HG02981 (cell line): ENCODE measurements at regions not wholly inside any gene's neighbourhood (a gene's known extent, or its start where the extent isn't known, plus 50 kb on each side); places are given as distances from the start of the nearest gene placed in this dataset.
"Not testable (repeated sequence)": the region's sequence is repeated elsewhere in the genome, so short reads cannot be mapped to it uniquely, and the experiment has no call there.

ENCODE experiments used
- ATAC-seq: cut with Tn5 transposase; IDR thresholded peaks from one replicate; pipeline ENCODE4 v1.9.1; 2021; ENCODE audit warnings: mild to moderate bottlenecking, moderate library complexity; ENCODE audit not compliant: unreplicated experiment

DNA sequence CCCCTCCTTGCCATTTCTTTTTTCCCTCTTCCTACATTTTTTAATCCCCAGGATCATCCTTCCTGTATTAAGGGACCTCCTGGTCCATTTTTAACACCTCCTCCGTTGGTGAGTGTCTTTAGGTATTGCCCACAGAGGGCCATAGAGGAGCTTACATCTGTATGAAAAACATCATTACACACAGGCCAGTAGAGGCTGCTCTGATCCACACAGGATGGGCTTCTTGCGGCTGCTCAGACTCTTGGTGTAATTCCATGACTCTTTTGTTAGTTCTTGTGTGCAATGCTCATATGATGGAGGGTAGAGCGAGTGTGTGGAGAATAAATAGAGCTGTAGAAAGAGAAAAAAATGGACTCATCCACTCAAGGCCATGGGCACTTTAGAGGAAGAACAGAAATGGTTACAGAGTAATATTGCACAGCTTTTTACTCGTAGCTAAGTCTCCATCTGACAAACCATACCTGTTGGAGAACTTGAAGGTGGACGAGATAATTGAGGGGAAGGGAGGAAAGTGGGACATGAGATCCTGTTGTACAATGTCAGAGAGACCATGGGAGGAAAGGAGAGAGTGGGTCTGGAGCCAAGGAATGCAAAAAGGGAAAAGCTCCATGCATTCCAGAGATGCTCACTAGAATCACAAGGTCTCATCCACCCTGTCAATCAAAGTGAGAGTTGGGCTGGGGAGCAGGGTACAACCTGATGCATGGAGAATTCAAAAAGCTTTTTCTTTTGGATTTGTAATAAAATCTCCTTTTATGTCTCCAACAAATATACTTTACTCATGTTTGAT lies 129.7 kb upstream of the TNP1 start:
- ATAC-seq = no peak

- no peak for ATAC-seq
Observed at GRCh38 chr2:216987252-216987821, 127.5 kb upstream of the TNP1 start.

GRCh38 chr2:216985658-216986141 lies 125.8 kb upstream of the TNP1 start:
- no peak for ATAC-seq

DNA sequence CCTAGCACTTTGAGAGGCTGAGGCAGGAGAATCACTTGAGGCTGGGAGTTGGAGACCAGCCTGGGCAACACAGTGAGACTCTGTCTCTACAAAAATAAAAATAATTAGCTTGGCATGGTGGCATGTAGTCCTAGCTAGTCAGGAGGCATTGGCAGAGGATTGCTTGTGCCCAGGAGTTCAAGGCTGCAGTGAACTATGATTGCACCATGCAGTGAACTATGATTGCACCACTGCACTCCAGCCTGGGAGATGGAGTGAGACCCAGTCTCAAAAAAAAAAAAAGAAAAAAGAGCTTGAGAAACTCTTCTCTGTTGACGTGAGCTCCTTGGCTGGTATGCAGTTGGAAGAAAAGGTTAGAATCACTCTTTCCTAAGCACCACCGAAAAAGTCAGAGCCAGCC lies 125.1 kb upstream of the TNP1 start:
- ATAC-seq = no peak

DNA sequence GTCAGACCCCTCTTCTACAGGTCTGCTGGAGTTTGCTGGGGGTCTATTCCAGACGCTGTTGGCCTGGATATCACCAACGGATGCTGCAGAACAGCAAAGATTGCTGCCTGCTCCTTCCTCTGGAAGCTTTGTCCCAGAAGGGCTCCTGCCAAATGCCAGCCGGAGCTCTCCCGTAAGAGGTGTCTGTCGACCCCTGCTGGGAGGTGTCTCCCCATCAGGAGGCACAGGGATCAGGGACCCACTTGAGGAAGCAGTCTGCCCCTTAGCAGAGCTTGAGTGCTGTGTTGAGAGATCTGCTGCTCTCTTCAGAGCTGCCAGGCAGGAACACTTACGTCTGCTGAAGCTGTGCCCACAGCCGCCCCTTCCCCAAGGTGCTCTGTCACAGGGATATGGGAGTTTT lies 122.1 kb upstream of the TNP1 start:
- ATAC-seq = not testable (repeated sequence)

- ATAC-seq = not testable (repeated sequence)
Observed at GRCh38 chr2:216980510-216980909, 120.6 kb upstream of the TNP1 start.

GRCh38 chr2:216974321-216975302 lies 114.7 kb upstream of the TNP1 start:
- no peak for ATAC-seq

- no peak for ATAC-seq
Observed at GRCh38 chr2:216971593-216971992, 111.7 kb upstream of the TNP1 start.

DNA sequence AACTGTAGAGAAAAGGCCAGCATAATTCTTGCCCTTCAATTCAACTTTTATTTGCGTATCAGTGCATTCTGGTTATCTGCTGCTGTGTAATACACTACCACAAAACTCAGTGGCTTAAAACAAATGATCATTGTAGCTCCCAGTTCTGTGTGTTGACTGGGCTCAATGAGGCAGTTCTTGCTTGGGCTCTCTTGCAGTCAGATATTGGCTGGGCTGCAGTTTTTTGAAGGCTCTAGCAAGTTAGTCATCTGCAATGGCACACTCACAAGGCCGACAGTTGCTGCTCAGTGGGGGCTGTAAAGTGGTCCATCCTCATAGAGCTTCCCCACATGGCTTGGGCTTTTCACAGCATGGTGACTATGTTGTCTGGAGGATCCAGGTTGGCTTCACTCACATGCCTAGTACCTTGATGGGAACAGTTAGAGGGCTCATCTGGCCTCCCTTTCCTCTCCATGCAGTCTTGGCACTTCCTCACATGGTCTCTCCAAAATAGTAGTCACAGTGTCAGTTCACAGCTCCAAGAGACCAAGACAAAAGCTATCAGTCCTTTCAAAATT lies 110.6 kb upstream of the TNP1 start:
- no peak for ATAC-seq

GRCh38 chr2:216967889-216968288 lies 108.0 kb upstream of the TNP1 start:
- ATAC-seq = no peak

GRCh38 chr2:216960671-216961268 lies 100.9 kb upstream of the TNP1 start:
- no peak for ATAC-seq

DNA sequence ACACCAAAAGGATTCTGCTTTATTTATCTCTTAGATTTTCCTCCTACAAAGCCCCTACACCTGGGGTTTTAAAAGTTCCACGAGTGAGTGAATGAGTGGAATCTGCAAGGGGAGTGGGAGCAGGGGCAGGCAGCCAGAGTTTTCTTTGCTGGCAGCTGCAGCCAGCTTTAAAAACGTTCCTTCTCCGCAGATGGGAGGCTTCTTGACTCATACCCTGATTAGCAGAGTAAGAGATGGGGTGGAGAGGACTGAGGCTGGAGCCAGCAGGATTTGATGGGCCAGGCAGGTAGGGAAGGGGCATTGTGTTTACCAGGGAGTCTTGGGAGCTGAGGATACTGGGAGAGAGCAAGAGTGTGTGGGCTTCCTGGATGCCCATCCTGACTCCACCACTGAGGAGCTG lies 99.6 kb upstream of the TNP1 start:
- no peak for ATAC-seq

DNA sequence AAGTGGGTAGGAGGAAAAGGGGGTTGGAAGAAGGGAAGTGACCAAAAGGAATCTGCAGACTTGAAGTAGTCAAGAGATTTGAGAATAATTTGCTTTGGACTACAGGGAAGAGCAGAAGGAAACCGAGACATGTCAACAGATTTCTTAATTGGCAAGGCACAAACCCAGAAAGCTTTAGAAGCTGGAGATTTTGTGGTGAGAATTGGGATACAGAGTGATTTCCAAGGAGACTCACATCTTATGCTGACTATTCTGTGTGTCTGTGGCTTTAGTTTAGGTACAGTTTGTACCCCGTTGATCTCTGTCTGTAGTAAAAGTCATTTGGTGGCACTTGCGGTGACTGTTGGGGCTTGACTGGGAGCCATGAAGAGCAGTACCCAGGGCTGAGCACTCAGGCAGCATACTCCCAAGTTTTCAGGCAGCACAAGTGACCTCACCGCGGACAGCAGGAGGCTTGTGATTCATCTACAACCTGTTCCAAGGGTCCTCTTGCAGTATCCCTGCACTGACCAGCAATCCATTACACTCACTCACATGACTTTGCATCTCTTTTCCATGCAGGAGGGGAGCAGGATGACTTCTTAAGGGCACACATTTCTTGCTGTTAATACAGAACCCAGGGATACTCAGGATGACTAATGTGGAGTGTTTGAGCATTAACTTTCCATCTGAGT lies 97.1 kb upstream of the TNP1 start:
- no peak for ATAC-seq

- ATAC-seq = no peak
Observed at GRCh38 chr2:216951171-216951570, 91.3 kb upstream of the TNP1 start.

GRCh38 chr2:216950547-216950946 lies 90.7 kb upstream of the TNP1 start:
- ATAC-seq = no peak

GRCh38 chr2:216949700-216950413 lies 90.0 kb upstream of the TNP1 start:
- ATAC-seq = no peak

- ATAC-seq = no peak
Observed at GRCh38 chr2:216947055-216947454, 87.2 kb upstream of the TNP1 start.

DNA sequence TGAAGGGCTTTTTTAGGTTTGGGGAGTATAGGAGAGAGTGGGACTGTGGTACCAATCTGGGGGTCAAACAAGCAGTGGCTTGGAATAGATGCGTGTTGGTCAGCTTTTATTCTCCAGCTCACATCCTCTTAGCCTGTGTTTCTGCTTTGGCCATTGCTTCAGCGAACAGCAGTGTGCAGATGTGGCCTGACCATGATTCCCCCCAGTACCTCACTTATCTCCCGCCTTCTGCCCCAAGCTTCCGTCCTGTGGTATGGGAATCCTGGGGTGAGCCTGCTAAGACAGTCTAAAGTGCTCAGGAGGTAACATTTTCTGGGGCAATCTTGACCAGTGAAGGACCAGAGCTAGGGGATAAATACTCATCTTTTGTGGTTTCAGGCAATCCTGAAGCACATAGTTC lies 84.9 kb upstream of the TNP1 start:
- ATAC-seq = no peak

- ATAC-seq = no peak
Observed at GRCh38 chr2:216943109-216943508, 83.2 kb upstream of the TNP1 start.
